Right lobe of liver (tissue), 4 donors: ENCODE measurements at regions not wholly inside any gene's neighbourhood (a gene's known extent, or its start where the extent isn't known, plus 50 kb on each side); places are given as distances from the start of the nearest gene placed in this dataset.

ENCODE experiments used
- POLR2A ChIP-seq: fragments of 450-650 bp; IDR thresholded peaks from one replicate; pipeline ENCODE4 v1.6.1; 2017; ENCODE audit warnings: antibody characterized with exemption, mild to moderate bottlenecking
- TF ChIP-seq, protein P1 (sequence below), 4 donors: fragments of 200-600 bp in 3 of 4; fragments of 450-650 bp in 1 of 4; IDR thresholded peaks; one replicate each; pipeline versions ENCODE4 v1.5.1 to v1.8.0; 2016 to 2022; ENCODE audit warnings: antibody characterized with exemption in 4 of 4, mild to moderate bottlenecking in 2 of 4
- donor health status: DM: no; HTN: no; CAD: no.
- donor health status: DM: no; HTN: no; CAD: no.
- donor health status: DM: no; HTN: yes; CAD: no.

DNA sequence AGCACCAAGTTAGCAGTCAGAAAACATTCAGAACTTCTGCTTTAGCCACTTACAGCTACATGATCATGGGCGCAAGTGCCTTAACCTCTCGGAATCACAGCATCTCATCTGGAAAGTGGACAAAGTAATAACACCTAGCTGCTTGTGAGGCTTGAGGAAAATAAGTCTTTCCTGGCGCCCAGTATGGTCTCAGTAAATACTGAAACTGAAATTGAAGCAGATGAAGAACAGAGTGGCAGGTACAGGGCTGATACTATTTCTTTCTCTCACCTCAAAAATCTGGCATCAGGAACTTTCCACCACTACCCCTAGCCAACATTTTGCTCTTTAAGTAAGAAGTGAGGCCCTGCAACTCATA is 129.7 kb upstream of the FUT8 start:
- TF ChIP-seq, protein P1, sequence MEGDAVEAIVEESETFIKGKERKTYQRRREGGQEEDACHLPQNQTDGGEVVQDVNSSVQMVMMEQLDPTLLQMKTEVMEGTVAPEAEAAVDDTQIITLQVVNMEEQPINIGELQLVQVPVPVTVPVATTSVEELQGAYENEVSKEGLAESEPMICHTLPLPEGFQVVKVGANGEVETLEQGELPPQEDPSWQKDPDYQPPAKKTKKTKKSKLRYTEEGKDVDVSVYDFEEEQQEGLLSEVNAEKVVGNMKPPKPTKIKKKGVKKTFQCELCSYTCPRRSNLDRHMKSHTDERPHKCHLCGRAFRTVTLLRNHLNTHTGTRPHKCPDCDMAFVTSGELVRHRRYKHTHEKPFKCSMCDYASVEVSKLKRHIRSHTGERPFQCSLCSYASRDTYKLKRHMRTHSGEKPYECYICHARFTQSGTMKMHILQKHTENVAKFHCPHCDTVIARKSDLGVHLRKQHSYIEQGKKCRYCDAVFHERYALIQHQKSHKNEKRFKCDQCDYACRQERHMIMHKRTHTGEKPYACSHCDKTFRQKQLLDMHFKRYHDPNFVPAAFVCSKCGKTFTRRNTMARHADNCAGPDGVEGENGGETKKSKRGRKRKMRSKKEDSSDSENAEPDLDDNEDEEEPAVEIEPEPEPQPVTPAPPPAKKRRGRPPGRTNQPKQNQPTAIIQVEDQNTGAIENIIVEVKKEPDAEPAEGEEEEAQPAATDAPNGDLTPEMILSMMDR (IDR thresholded peaks at IDR 0.05), result no peak
- no peak for TF ChIP-seq POLR2A
